K562 (cell line): ENCODE measurements at regions not wholly inside any gene's neighbourhood (a gene's known extent, or its start where the extent isn't known, plus 50 kb on each side); places are given as distances from the start of the nearest gene placed in this dataset.

Experiments
- ATAC-seq: fragments of 200-7000 bp; cut with Tn5 transposase; 3 replicates; pipeline ENCODE4 v1.9.1; 2020; ENCODE audit warnings: moderate library complexity
- BruUV-seq: library from RNA; stranded (reverse); fragments of 400-500 nt; replicated peaks from 2 replicates; lab custom pipeline; 2021; lab: Mats Ljungman, UMichigan
- CTCF ChIA-PET: fragments of 300-600 bp; formaldehyde crosslinking; extraction: SDS; loops from one replicate; lab custom pipeline; 2021; ENCODE audit warnings: low intra/inter-chr PET ratio; lab: Yijun Ruan, JAX
- POLR2A ChIA-PET: fragments of 300-600, 350-650 bp; sonication (Branson Sonifier 250); formaldehyde crosslinking; extraction: SDS; loops from one replicate; lab custom pipeline; 2021; ENCODE audit warnings: antibody characterized with exemption, inconsistent platforms; lab: Yijun Ruan, JAX
- DNase-seq, 4 experiments: peaks; one replicate each; pipeline versions ENCODE4 v3.0.0 to v3.0.0-alpha.2; 2011 to 2018; ENCODE audit warnings: low spot score in 3 of 4, mixed read lengths in 3 of 4; ENCODE audit errors: extremely low read depth in 1 of 4
- FAIRE-seq: peaks from 2 replicates; lab custom pipeline; 2011; peaks lifted over from hg19 to GRCh38; lab: Jason Lieb, UNC
- H2AFZ ChIP-seq: 2 replicates; pipeline ENCODE4 v1.6.0; 2011; ENCODE audit warnings: low read depth, low read length, control low read depth, inconsistent platforms
- H3K27ac ChIP-seq: fragments of 200-600 bp; 3 replicates; pipeline ENCODE4 v1.8.0; 2011; ENCODE audit warnings: low read depth, mild to moderate bottlenecking, control low read depth, inconsistent platforms, low read length, moderate library complexity, mixed read lengths; ENCODE audit errors: extremely low read depth
- H3K27me3 ChIP-seq, 2 experiments: fragments of 300-600 bp in 1 of 2; 2 replicates in 1 of 2; 3 replicates in 1 of 2; pipeline versions ENCODE4 v1.6.0 to v1.8.0; 2011; ENCODE audit warnings: inconsistent platforms in 2 of 2, low read length in 2 of 2, mild to moderate bottlenecking in 1 of 2, mixed read lengths in 1 of 2, moderate library complexity in 1 of 2; ENCODE audit not compliant: control insufficient read depth in 2 of 2, insufficient read depth in 2 of 2
- H3K36me3 ChIP-seq: fragments of 300-600 bp; 3 replicates; pipeline ENCODE4 v1.8.0; 2011; ENCODE audit warnings: mild to moderate bottlenecking, low read length, inconsistent platforms; ENCODE audit not compliant: control insufficient read depth, insufficient read depth
- H3K4me1 ChIP-seq, 2 experiments: fragments of 200-600 bp in 1 of 2; replicated peaks in 1 of 2; 2 replicates in 1 of 2; 3 replicates in 1 of 2; pipeline versions ENCODE4 v1.5.1 to v1.8.0; 2011; ENCODE audit warnings: inconsistent platforms in 2 of 2, low read length in 2 of 2, mild to moderate bottlenecking in 1 of 2, mixed read lengths in 1 of 2, moderate library complexity in 1 of 2; ENCODE audit not compliant: control insufficient read depth in 2 of 2, insufficient read depth in 2 of 2
- H3K4me2 ChIP-seq: 2 replicates; pipeline ENCODE4 v1.6.1; 2011; ENCODE audit warnings: low read length, control low read depth, inconsistent platforms, mixed read lengths; ENCODE audit not compliant: insufficient read depth
- H3K4me3 ChIP-seq: fragments of 200-600 bp; sonication (generic), shearing (Covaris generic); 2 replicates; pipeline ENCODE4 v1.5.1; 2016; ENCODE audit warnings: control low read depth, inconsistent platforms
- H3K79me2 ChIP-seq: fragments of 200-600 bp; 3 replicates; pipeline ENCODE4 v1.8.0; 2011; ENCODE audit warnings: low read length, inconsistent platforms; ENCODE audit not compliant: control insufficient read depth, insufficient read depth
- H3K9ac ChIP-seq, 2 experiments: 2 replicates each; pipeline versions ENCODE4 v1.6.0 to v1.6.1; 2011; ENCODE audit warnings: low read depth in 2 of 2, low read length in 2 of 2, control low read depth in 1 of 2, inconsistent platforms in 1 of 2, mild to moderate bottlenecking in 1 of 2, mixed read lengths in 1 of 2; ENCODE audit not compliant: insufficient read depth in 1 of 2
- H3K9me1 ChIP-seq: one replicate; pipeline ENCODE4 v1.6.0; 2011; ENCODE audit warnings: inconsistent platforms, mild to moderate bottlenecking, low read length, moderate library complexity; ENCODE audit not compliant: control insufficient read depth, insufficient read depth
- H3K9me3 ChIP-seq: replicated peaks from 2 replicates; pipeline ENCODE4 v1.5.1; 2011; ENCODE audit warnings: low read depth, low read length, inconsistent platforms; ENCODE audit not compliant: control insufficient read depth, insufficient read depth
- H4K20me1 ChIP-seq: replicated peaks from 2 replicates; pipeline ENCODE4 v1.6.1; 2011; ENCODE audit warnings: low read length, inconsistent platforms, mixed read lengths; ENCODE audit not compliant: control insufficient read depth, insufficient read depth
- EHMT2 ChIP-seq: fragments of 450-650 bp; IDR thresholded peaks from 2 replicates; pipeline ENCODE4 v1.6.1; 2018; ENCODE audit warnings: antibody characterized with exemption
- ESRRA ChIP-seq: fragments of 450-650 bp; IDR thresholded peaks from 2 replicates; pipeline ENCODE4 v1.6.1; 2014; ENCODE audit warnings: low read depth, mild to moderate bottlenecking, moderate library complexity, borderline replicate concordance
- HLTF ChIP-seq: fragments of 450-650 bp; IDR thresholded peaks from 2 replicates; pipeline ENCODE4 v1.6.1; 2016
- KLF1 ChIP-seq: fragments of 450-650 bp; IDR thresholded peaks from 2 replicates; pipeline ENCODE4 v1.6.1; 2016; ENCODE audit warnings: missing genetic modification characterization, missing compliant biosample characterization
- LCOR ChIP-seq: sonication (generic); formaldehyde crosslinking; IDR thresholded peaks from 2 replicates; pipeline ENCODE4 v1.8.0; 2022; ENCODE audit warnings: mild to moderate bottlenecking, missing genetic modification reagents
- RBM17 ChIP-seq: fragments of 200-400 bp; formaldehyde crosslinking; IDR thresholded peaks from 2 replicates; pipeline ENCODE4 v1.6.1; 2017; ENCODE audit warnings: low read depth, mild to moderate bottlenecking, low read length, borderline replicate concordance
- SIN3B ChIP-seq: fragments of 450-650 bp; IDR thresholded peaks from 2 replicates; pipeline ENCODE4 v1.6.1; 2017; ENCODE audit warnings: low read depth, mild to moderate bottlenecking, moderate library complexity
- SNAPC5 ChIP-seq: fragments of 250-450 bp; sonication (Bioruptor Pico); IDR thresholded peaks from 2 replicates; pipeline ENCODE4 v1.8.0; 2021; ENCODE audit warnings: moderate library complexity, mild to moderate bottlenecking, inconsistent platforms
- ZFP1 ChIP-seq: fragments of 450-650 bp; formaldehyde crosslinking; IDR thresholded peaks from 2 replicates; pipeline ENCODE4 v1.4.0; 2020; ENCODE audit warnings: mild to moderate bottlenecking, mixed read lengths
- ZKSCAN1 ChIP-seq: fragments of 150-350 bp; IDR thresholded peaks from 2 replicates; pipeline ENCODE4 v1.6.1; 2016; ENCODE audit warnings: low read depth, low read length
- ZNF133 ChIP-seq: fragments of 250-450 bp; sonication (Bioruptor Pico); IDR thresholded peaks from 2 replicates; pipeline ENCODE4 v1.4.0; 2020; ENCODE audit warnings: mild to moderate bottlenecking
- ZNF436 ChIP-seq: fragments of 250-450, 450-650 bp; sonication (Bioruptor Pico); formaldehyde crosslinking; IDR thresholded peaks from 2 replicates; pipeline ENCODE4 v1.7.0; 2020; ENCODE audit warnings: mild to moderate bottlenecking
- ZNF740 ChIP-seq, 3 experiments: fragments of 200-800 bp in 1 of 3; sonication (Bioruptor generic) in 1 of 3; sonication (generic) in 1 of 3; formaldehyde crosslinking in 1 of 3; IDR thresholded peaks; 2 replicates each; pipeline versions ENCODE4 v1.6.1 to v1.8.0; 2016 to 2022; ENCODE audit warnings: mild to moderate bottlenecking in 2 of 3, missing compliant biosample characterization in 2 of 3, missing genetic modification characterization in 2 of 3, missing genetic modification reagents in 1 of 3
- WGBS: fragments of 100-300 bp; shearing (Covaris generic); methylation state at CpG from one replicate; pipeline ENCODE4 v1.1.6; 2016; ENCODE audit warnings: low coverage, mixed read lengths; ENCODE audit not compliant: insufficient coverage; ENCODE audit errors: missing lambda C conversion rate; 5-methylcytosine and 5-hydroxymethylcytosine counted together
- in situ Hi-C: fragments of 300-500 bp; cut with MboI; formaldehyde crosslinking; loops from 4 replicates; pipeline ENCODE4 v1.15.0; 2018; ENCODE audit warnings: inconsistent platforms, mixed read lengths
- intact Hi-C: fragments of 100-400 bp; cut with micrococcal nuclease; formaldehyde crosslinking; loops from 2 replicates; pipeline ENCODE4 v1.14.2; 2022
- TF ChIP-seq, protein P1 (sequence below): fragments of 150-350 bp; conservative IDR thresholded peaks from 2 replicates; pipeline ENCODE4 v1.6.1; 2014; ENCODE audit warnings: low read length
- TF ChIP-seq, protein P2 (sequence below): fragments of 250-450 bp; sonication (Bioruptor Pico); IDR thresholded peaks from 2 replicates; pipeline ENCODE4 v1.5.0; 2022; ENCODE audit warnings: mild to moderate bottlenecking

- no peak for TF ChIP-seq LCOR (CRISPR knock-in tag)
- no peak for TF ChIP-seq SNAPC5 (CRISPR knock-in tag)
- TF ChIP-seq RBM17, result no peak
Measured at GRCh38 chr7:45985902-45986301, 64.8 kb upstream of the IGFBP3 start (continued).

GRCh38 chr7:45984386-45985295 is 63.6 kb upstream of the IGFBP3 start:
- Histone ChIP-seq H3K27me3 (no peaks in the 10 kb centered on the region), H3K36me3 (no peaks in the 10 kb centered on the region), H3K79me2 (no peaks in the 10 kb centered on the region), H3K4me2 (no peak overlapping the region), H3K9ac (no peak overlapping the region), H3K9me3 (no peaks in the 10 kb centered on the region), H3K9me1 (no peaks in the 10 kb centered on the region), H3K4me3 (no peak overlapping the region), H3K27ac (no peak overlapping the region), H4K20me1 (no peaks in the 10 kb centered on the region; the same call in 1 of the 2 replicates), H3K4me1 (no peaks in the 10 kb centered on the region), H2AFZ (no peak overlapping the region)
- BruUV-seq, result no TSS peak
- in situ Hi-C loops, result no loop called here
- 0% methylated on average over 6 of the region's 6 CpGs for WGBS
- intact Hi-C loops, result no loop called here
- ChIA-PET CTCF (no interaction called here), POLR2A (no interaction called here)
- DNase-seq, result no peak
- no peak for ATAC-seq
- no peak for FAIRE-seq
- no peak for TF ChIP-seq ZKSCAN1
- no peak for TF ChIP-seq ESRRA
- TF ChIP-seq SIN3B, result no peak
- no peak for TF ChIP-seq ZNF133 (CRISPR knock-in tag)
- TF ChIP-seq ZNF436 (CRISPR knock-in tag), result no peak
- TF ChIP-seq EHMT2, result no peak
- no peak for TF ChIP-seq HLTF
- no peak for TF ChIP-seq ZNF740 (CRISPR knock-in tag; IDR thresholded peaks at IDR 0.05)
- no peak for TF ChIP-seq ZNF740 (tag; IDR thresholded peaks at IDR 0.05)
- no peak for TF ChIP-seq ZFP1 (CRISPR knock-in tag)
- TF ChIP-seq, protein P1, sequence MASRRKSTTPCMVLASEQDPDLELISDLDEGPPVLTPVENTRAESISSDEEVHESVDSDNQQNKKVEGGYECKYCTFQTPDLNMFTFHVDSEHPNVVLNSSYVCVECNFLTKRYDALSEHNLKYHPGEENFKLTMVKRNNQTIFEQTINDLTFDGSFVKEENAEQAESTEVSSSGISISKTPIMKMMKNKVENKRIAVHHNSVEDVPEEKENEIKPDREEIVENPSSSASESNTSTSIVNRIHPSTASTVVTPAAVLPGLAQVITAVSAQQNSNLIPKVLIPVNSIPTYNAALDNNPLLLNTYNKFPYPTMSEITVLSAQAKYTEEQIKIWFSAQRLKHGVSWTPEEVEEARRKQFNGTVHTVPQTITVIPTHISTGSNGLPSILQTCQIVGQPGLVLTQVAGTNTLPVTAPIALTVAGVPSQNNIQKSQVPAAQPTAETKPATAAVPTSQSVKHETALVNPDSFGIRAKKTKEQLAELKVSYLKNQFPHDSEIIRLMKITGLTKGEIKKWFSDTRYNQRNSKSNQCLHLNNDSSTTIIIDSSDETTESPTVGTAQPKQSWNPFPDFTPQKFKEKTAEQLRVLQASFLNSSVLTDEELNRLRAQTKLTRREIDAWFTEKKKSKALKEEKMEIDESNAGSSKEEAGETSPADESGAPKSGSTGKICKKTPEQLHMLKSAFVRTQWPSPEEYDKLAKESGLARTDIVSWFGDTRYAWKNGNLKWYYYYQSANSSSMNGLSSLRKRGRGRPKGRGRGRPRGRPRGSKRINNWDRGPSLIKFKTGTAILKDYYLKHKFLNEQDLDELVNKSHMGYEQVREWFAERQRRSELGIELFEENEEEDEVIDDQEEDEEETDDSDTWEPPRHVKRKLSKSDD, result no peak
- TF ChIP-seq KLF1 (tag), result no peak
- TF ChIP-seq, protein P2, sequence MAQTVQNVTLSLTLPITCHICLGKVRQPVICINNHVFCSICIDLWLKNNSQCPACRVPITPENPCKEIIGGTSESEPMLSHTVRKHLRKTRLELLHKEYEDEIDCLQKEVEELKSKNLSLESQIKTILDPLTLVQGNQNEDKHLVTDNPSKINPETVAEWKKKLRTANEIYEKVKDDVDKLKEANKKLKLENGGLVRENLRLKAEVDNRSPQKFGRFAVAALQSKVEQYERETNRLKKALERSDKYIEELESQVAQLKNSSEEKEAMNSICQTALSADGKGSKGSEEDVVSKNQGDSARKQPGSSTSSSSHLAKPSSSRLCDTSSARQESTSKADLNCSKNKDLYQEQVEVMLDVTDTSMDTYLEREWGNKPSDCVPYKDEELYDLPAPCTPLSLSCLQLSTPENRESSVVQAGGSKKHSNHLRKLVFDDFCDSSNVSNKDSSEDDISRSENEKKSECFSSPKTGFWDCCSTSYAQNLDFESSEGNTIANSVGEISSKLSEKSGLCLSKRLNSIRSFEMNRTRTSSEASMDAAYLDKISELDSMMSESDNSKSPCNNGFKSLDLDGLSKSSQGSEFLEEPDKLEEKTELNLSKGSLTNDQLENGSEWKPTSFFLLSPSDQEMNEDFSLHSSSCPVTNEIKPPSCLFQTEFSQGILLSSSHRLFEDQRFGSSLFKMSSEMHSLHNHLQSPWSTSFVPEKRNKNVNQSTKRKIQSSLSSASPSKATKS (CRISPR knock-in tag), result no peak
